ENCODE measurements at regions not wholly inside any gene's neighbourhood (a gene's known extent, or its start where the extent isn't known, plus 50 kb on each side); places are given as distances from the start of the nearest gene placed in this dataset.

DNA sequence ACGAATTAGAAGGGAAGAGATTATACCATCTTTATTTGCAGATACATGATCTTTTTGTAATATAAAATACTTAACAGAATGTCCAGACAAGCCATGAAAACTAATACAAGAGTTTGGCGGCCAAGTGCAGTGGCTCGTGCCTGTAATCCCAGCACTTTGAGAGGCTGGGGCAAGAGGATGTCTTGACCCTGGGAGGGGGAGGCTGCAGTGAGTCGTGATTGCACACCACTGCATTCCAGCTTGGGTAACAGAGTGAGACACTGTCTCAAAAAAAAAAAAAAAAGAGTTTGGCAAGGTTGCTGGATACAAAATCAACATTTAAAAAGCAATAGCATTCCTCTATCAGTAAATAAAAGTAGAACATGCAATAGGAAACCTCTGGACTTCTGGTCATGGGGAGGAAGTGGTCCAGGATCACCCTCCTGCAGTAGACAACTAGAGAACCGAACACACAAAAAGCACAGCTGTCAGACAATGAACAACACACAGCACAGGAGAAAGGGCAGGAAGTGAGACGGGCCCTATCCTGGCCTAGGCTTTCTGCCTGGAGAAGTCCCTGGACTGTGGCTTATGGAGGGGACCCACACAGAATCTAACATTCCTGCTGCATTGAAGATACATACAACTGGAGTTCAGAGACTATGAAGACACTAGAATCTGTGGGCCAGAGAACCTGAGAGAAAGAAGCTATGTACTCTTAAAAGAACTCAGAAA is 118.9 kb upstream of the ARL4C start:
- H3K4me3 ChIP-seq (ENCODE audit: low read length in 2 of 2): no peak overlapping the region
- no peak overlapping the region for H3K27ac ChIP-seq (ENCODE audit: low read depth in 2 of 2, low read length in 2 of 2)
- H3K9ac ChIP-seq (ENCODE audit: low read depth in 1 of 2, low read length in 2 of 2): no peak overlapping the region
- no peaks in the 10 kb centered on the region for H3K36me3 ChIP-seq (ENCODE audit: control insufficient read depth in 2 of 2, insufficient read depth in 2 of 2, low read length in 2 of 2)
- peaks cover 0 to 2% of the 10 kb centered on the region in 2 donors for H3K27me3 ChIP-seq (ENCODE audit: control insufficient read depth in 2 of 2, insufficient read depth in 2 of 2, low read length in 2 of 2)
- no peaks in the 10 kb centered on the region for H3K4me1 ChIP-seq (ENCODE audit: control insufficient read depth in 2 of 2, insufficient read depth in 2 of 2, low read length in 2 of 2)
- no peaks in the 10 kb centered on the region for H3K9me3 ChIP-seq (ENCODE audit: control insufficient read depth in 2 of 2, low read length in 2 of 2)

DNA sequence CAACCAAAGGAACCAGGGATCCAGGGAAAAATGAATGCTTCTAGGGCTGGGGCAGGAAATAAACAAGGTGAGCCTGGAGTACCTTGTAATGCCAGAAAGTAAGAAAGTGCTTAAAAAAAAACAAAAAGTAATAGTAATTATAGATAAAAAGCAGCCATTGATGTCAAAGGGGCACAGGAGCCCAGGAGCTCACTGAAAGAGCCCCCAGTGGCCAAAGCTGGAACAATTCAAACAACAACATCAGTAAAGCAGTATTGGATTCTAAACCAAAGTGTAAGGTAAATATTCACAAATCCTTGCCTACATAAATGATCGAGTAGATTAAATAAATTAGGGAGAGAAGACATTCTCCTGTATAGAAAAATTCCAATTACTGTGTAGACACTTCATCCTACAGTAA is 114.3 kb upstream of the ARL4C start:
- no peak overlapping the region for H3K9ac ChIP-seq (ENCODE audit: low read depth in 1 of 2, low read length in 2 of 2)
- no peaks in the 10 kb centered on the region for H3K36me3 ChIP-seq (ENCODE audit: control insufficient read depth in 2 of 2, insufficient read depth in 2 of 2, low read length in 2 of 2)
- no peak overlapping the region for H3K27ac ChIP-seq (ENCODE audit: low read depth in 2 of 2, low read length in 2 of 2)
- H3K4me1 ChIP-seq (ENCODE audit: control insufficient read depth in 2 of 2, insufficient read depth in 2 of 2, low read length in 2 of 2): no peaks in the 10 kb centered on the region
- H3K4me3 ChIP-seq (ENCODE audit: low read length in 2 of 2): no peak overlapping the region
- no peaks in the 10 kb centered on the region for H3K9me3 ChIP-seq (ENCODE audit: control insufficient read depth in 2 of 2, low read length in 2 of 2)
- peaks cover 0 to 2% of the 10 kb centered on the region in 2 donors for H3K27me3 ChIP-seq (ENCODE audit: control insufficient read depth in 2 of 2, insufficient read depth in 2 of 2, low read length in 2 of 2)

DNA sequence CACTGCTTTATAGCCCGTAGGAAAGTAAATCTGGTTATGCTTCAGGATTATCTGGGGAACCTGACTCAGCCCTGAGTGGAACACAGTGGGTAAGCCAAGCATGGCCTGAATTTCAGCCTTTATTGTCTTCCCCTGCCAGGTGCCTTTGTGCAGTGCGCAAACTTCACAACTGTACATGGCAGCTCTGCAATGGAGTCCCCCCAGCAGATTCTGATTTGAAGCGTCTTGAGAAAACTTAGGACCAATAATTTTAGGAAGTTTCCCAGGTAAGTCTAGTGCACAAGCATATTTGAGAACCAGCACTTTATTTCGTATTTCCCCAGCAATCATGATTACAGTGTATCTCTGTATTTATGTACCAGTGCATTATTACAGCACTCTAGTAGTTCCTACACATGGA is 112.1 kb upstream of the ARL4C start:
- H3K9me3 ChIP-seq (ENCODE audit: control insufficient read depth in 2 of 2, low read length in 2 of 2): no peaks in the 10 kb centered on the region
- no peak overlapping the region for H3K4me3 ChIP-seq (ENCODE audit: low read length in 2 of 2)
- no peak overlapping the region for H3K9ac ChIP-seq (ENCODE audit: low read depth in 1 of 2, low read length in 2 of 2)
- H3K4me1 ChIP-seq (ENCODE audit: control insufficient read depth in 2 of 2, insufficient read depth in 2 of 2, low read length in 2 of 2): no peaks in the 10 kb centered on the region
- peaks cover 0 to 1% of the 10 kb centered on the region in 2 donors for H3K27me3 ChIP-seq (ENCODE audit: control insufficient read depth in 2 of 2, insufficient read depth in 2 of 2, low read length in 2 of 2)
- no peaks in the 10 kb centered on the region for H3K36me3 ChIP-seq (ENCODE audit: control insufficient read depth in 2 of 2, insufficient read depth in 2 of 2, low read length in 2 of 2)
- no peak overlapping the region for H3K27ac ChIP-seq (ENCODE audit: low read depth in 2 of 2, low read length in 2 of 2)

DNA sequence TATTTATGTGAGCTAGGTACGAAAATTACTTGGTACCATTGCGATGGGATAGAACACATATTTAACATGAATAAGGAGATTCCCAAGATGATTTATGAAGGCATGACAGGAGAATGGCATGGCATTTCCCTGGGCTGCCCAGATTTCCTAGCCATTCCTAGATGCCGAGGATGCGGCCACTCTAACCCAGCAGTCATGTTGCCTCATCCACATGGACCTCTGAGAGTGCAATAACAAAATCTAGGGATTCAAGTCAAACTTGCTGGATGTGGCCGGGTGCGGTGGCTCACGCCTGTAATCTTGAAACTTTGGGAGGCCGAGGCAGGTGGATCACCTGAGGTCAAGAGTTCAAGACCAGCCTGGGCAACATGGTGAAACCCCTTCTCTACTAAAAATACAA is 110.8 kb upstream of the ARL4C start:
- Histone ChIP-seq H3K4me3 (ENCODE audit: low read length in 2 of 2) (no peak overlapping the region), H3K27me3 (ENCODE audit: control insufficient read depth in 2 of 2, insufficient read depth in 2 of 2, low read length in 2 of 2) (no peaks in the 10 kb centered on the region), H3K9me3 (ENCODE audit: control insufficient read depth in 2 of 2, low read length in 2 of 2) (no peaks in the 10 kb centered on the region), H3K9ac (ENCODE audit: low read depth in 1 of 2, low read length in 2 of 2) (no peak overlapping the region), H3K4me1 (ENCODE audit: control insufficient read depth in 2 of 2, insufficient read depth in 2 of 2, low read length in 2 of 2) (no peaks in the 10 kb centered on the region), H3K36me3 (ENCODE audit: control insufficient read depth in 2 of 2, insufficient read depth in 2 of 2, low read length in 2 of 2) (no peaks in the 10 kb centered on the region), H3K27ac (ENCODE audit: low read depth in 2 of 2, low read length in 2 of 2) (no peak overlapping the region)

DNA sequence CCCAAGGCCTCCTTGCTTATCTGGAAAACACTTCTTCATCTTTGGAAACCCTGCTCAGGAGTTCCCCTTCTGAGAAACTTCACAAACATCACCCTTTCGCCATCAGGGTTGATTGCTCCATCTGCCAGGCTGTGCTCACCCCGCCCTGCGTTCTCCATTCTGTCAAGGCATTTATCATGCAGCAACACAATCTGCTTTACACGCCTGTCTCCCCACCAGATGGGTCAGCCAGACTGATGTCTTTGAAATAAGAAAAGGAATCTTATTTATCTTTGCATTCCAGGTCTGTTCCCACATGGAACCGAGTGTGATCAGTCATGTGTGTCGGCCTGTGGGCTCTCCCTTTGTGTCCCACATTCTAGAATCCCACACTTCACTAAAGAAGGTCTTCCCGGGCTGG is 110.0 kb upstream of the ARL4C start:
- Histone ChIP-seq H3K36me3 (ENCODE audit: control insufficient read depth in 2 of 2, insufficient read depth in 2 of 2, low read length in 2 of 2) (no peaks in the 10 kb centered on the region), H3K27ac (ENCODE audit: low read depth in 2 of 2, low read length in 2 of 2) (no peak overlapping the region), H3K4me3 (ENCODE audit: low read length in 2 of 2) (no peak overlapping the region), H3K4me1 (ENCODE audit: control insufficient read depth in 2 of 2, insufficient read depth in 2 of 2, low read length in 2 of 2) (no peaks in the 10 kb centered on the region), H3K27me3 (ENCODE audit: control insufficient read depth in 2 of 2, insufficient read depth in 2 of 2, low read length in 2 of 2) (no peaks in the 10 kb centered on the region), H3K9me3 (ENCODE audit: control insufficient read depth in 2 of 2, low read length in 2 of 2) (no peaks in the 10 kb centered on the region), H3K9ac (ENCODE audit: low read depth in 1 of 2, low read length in 2 of 2) (no peak overlapping the region)

DNA sequence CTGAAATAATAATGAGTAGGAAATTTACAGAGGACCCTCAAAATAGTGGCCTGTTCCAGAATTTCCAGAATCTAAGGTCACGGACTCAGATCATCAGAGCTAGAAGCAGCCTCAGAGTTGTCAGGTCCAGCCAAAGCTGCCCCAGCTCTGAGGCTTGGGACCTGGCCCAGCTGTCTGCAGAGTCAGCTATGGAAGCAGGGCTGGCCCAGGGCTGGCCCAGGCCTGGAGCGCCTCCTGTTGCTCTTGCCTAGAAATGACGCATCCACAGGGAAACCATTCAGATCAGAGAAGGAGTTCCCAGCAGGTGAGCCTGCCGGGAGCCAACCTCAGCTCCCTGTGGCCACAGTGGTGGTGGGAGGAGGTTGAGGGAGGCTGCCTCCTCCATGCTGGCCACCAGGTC is 106.7 kb upstream of the ARL4C start:
- Histone ChIP-seq H3K4me1 (ENCODE audit: control insufficient read depth in 2 of 2, insufficient read depth in 2 of 2, low read length in 2 of 2) (no peaks in the 10 kb centered on the region), H3K27ac (ENCODE audit: low read depth in 2 of 2, low read length in 2 of 2) (no peak overlapping the region), H3K9me3 (ENCODE audit: control insufficient read depth in 2 of 2, low read length in 2 of 2) (no peaks in the 10 kb centered on the region), H3K27me3 (ENCODE audit: control insufficient read depth in 2 of 2, insufficient read depth in 2 of 2, low read length in 2 of 2) (no peaks in the 10 kb centered on the region), H3K9ac (ENCODE audit: low read depth in 1 of 2, low read length in 2 of 2) (no peak overlapping the region), H3K36me3 (ENCODE audit: control insufficient read depth in 2 of 2, insufficient read depth in 2 of 2, low read length in 2 of 2) (no peaks in the 10 kb centered on the region), H3K4me3 (ENCODE audit: low read length in 2 of 2) (no peak overlapping the region)

DNA sequence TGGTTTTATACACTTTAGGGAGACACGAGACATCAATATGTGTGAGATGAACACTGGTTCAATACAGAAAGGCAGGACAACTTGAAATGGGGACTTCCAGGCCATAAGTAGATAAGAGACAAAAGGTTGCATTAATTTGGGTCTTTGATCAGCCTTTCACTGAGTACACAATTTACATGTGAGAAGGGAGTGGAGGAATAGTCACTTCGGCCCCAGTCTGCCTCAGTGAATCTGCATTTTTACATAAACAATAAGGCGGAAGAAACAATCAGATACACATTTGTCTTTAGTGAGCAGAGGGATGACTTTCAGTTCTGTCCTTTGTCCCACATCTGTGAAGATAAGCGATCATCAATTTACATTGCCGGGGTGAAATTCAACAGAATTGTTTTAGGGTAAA is 104.3 kb upstream of the ARL4C start:
- no peak overlapping the region for H3K27ac ChIP-seq (ENCODE audit: low read depth in 2 of 2, low read length in 2 of 2)
- no peaks in the 10 kb centered on the region for H3K9me3 ChIP-seq (ENCODE audit: control insufficient read depth in 2 of 2, low read length in 2 of 2)
- H3K27me3 ChIP-seq (ENCODE audit: control insufficient read depth in 2 of 2, insufficient read depth in 2 of 2, low read length in 2 of 2): no peaks in the 10 kb centered on the region
- no peak overlapping the region for H3K9ac ChIP-seq (ENCODE audit: low read depth in 1 of 2, low read length in 2 of 2)
- no peak overlapping the region for H3K4me3 ChIP-seq (ENCODE audit: low read length in 2 of 2)
- H3K36me3 ChIP-seq (ENCODE audit: control insufficient read depth in 2 of 2, insufficient read depth in 2 of 2, low read length in 2 of 2): no peaks in the 10 kb centered on the region
- H3K4me1 ChIP-seq (ENCODE audit: control insufficient read depth in 2 of 2, insufficient read depth in 2 of 2, low read length in 2 of 2): no peaks in the 10 kb centered on the region

DNA sequence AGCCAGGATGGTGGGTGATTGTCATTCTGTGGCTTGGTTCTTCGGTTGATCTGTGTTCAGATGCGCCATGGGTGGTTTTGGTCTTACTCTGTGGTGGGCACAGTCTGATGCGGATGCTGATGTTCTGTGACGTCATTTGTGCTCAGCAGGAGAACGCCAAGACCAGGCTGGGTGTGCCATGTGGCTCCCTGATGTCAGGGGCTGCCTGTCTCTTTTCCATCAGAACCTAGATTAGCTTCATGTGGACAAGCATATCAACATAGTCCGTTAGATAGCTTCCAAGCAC is 100.6 kb upstream of the ARL4C start:
- Histone ChIP-seq H3K9ac (ENCODE audit: low read depth in 1 of 2, low read length in 2 of 2) (no peak overlapping the region), H3K4me3 (ENCODE audit: low read length in 2 of 2) (no peak overlapping the region), H3K27me3 (ENCODE audit: control insufficient read depth in 2 of 2, insufficient read depth in 2 of 2, low read length in 2 of 2) (no peaks in the 10 kb centered on the region), H3K27ac (ENCODE audit: low read depth in 2 of 2, low read length in 2 of 2) (no peak overlapping the region), H3K36me3 (ENCODE audit: control insufficient read depth in 2 of 2, insufficient read depth in 2 of 2, low read length in 2 of 2) (no peaks in the 10 kb centered on the region), H3K4me1 (ENCODE audit: control insufficient read depth in 2 of 2, insufficient read depth in 2 of 2, low read length in 2 of 2) (no peaks in the 10 kb centered on the region), H3K9me3 (ENCODE audit: control insufficient read depth in 2 of 2, low read length in 2 of 2) (no peaks in the 10 kb centered on the region)

DNA sequence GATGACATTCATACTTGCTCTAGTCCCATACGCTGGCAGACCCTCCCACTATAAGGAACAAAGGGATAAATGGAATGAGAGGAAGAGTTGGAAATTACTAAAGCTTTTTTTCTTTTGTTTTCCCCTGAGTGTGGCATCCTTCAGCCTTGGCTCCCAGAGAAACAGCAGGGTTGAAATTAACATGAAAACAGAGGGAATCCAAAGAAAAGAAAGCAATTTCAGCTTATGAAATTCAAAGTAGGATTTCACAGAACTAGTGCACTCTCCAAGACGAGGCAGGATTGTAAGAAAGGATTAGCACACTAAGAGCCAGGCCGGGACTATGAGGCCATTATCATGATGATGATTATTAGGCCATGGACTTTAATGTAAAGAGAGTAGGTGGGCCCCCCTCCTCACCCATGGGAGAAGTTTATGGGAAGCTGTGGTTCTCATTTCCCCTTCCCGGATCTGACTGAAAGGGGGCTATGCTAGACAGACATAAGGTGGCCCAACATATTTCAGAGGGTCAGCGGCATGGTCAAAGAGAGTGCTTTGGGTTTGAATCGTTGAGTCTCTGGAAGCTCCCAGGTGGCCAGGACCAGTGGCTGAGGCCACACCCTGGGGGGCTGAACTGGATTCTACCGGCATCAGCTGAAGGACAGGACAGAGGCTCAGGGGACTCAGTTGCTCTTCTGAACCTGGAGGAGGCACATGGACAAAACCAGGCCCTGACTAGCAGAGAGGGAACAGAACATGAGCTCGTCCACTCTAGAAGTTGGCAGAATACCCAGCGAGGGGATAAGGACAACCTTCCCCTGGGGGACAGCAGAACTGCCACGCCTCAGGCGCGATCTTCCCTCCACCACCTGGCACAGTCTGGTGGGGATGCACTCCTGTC is 100.1 kb upstream of the ARL4C start:
- no peak overlapping the region for H3K4me3 ChIP-seq (ENCODE audit: low read length in 2 of 2)
- H3K36me3 ChIP-seq (ENCODE audit: control insufficient read depth in 2 of 2, insufficient read depth in 2 of 2, low read length in 2 of 2): no peaks in the 10 kb centered on the region
- no peak overlapping the region for H3K27ac ChIP-seq (ENCODE audit: low read depth in 2 of 2, low read length in 2 of 2)
- H3K27me3 ChIP-seq (ENCODE audit: control insufficient read depth in 2 of 2, insufficient read depth in 2 of 2, low read length in 2 of 2): no peaks in the 10 kb centered on the region
- no peaks in the 10 kb centered on the region for H3K4me1 ChIP-seq (ENCODE audit: control insufficient read depth in 2 of 2, insufficient read depth in 2 of 2, low read length in 2 of 2)
- no peaks in the 10 kb centered on the region for H3K9me3 ChIP-seq (ENCODE audit: control insufficient read depth in 2 of 2, low read length in 2 of 2)
- H3K9ac ChIP-seq (ENCODE audit: low read depth in 1 of 2, low read length in 2 of 2): no peak overlapping the region

DNA sequence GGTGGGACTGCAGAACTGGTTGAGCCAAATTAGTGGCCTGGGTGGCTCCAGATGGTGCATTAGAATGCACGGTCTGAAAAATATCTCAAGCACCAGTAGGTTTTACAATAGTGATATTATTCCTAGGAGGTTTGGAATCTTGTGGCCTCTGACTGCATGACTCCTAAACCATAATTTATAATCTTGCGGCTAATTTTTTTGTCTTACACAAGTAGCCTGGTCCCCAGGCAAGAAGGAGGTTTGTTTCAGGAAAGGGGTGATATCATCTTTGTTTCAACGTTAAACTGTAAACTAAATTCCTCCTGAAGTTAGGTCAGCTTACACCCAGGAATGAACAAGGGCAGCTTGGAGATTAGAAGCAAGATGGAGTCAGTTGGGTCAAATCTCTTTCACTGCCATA is 98.9 kb upstream of the ARL4C start:
- no peaks in the 10 kb centered on the region for H3K36me3 ChIP-seq (ENCODE audit: control insufficient read depth in 2 of 2, insufficient read depth in 2 of 2, low read length in 2 of 2)
- no peaks in the 10 kb centered on the region for H3K9me3 ChIP-seq (ENCODE audit: control insufficient read depth in 2 of 2, low read length in 2 of 2)
- H3K27me3 ChIP-seq (ENCODE audit: control insufficient read depth in 2 of 2, insufficient read depth in 2 of 2, low read length in 2 of 2): no peaks in the 10 kb centered on the region
- no peak overlapping the region for H3K27ac ChIP-seq (ENCODE audit: low read depth in 2 of 2, low read length in 2 of 2)
- H3K4me3 ChIP-seq (ENCODE audit: low read length in 2 of 2): no peak overlapping the region
- no peaks in the 10 kb centered on the region for H3K4me1 ChIP-seq (ENCODE audit: control insufficient read depth in 2 of 2, insufficient read depth in 2 of 2, low read length in 2 of 2)
- H3K9ac ChIP-seq (ENCODE audit: low read depth in 1 of 2, low read length in 2 of 2): no peak overlapping the region
